ENCODE measurements at regions not wholly inside any gene's neighbourhood (a gene's known extent, or its start where the extent isn't known, plus 50 kb on each side); places are given as distances from the start of the nearest gene placed in this dataset.

DNA sequence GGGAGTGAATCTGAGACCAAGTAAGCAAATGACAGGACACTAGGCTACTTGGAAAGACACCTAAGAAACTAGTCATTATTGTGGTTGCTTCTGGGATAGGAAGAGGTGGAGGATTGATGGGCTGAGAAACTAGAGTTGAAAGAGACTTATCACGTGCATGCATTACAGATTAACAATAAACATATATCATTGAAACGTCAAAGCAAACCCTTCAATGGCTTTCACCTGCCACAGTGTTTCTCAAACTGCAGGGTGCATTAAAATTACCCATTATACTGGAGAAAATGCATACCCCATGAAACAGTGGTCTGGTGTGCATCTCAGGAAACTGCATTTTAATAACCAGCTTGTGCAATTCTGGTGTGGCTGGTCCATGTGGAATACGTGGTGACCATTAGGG is 318.8 kb downstream of the SMAD2 start:
- ChIA-PET CTCF (ENCODE audit: unreplicated experiment) (no interaction called here), POLR2A (no interaction called here)
- H4K20me1 ChIP-seq (ENCODE audit: insufficient read depth, low read length), result no peaks in the 10 kb centered on the region
- no peaks in the 10 kb centered on the region for H3K79me2 ChIP-seq (ENCODE audit: insufficient read depth, low read depth, low read length)
- H3K27ac ChIP-seq (ENCODE audit: low read depth, low read length, poor library complexity, severe bottlenecking), result no peak overlapping the region
- intact Hi-C loops (cut with micrococcal nuclease; ENCODE audit: unreplicated experiment), result no loop called here
- BruUV-seq (replicated peaks), result no TSS peak
- H3K4me2 ChIP-seq (ENCODE audit: low read length), result no peak overlapping the region
- H3K4me1 ChIP-seq (ENCODE audit: insufficient read depth, low read length, poor library complexity, severe bottlenecking), result no peaks in the 10 kb centered on the region
- H3K4me3 ChIP-seq (ENCODE audit: low read depth, low read length, poor library complexity, severe bottlenecking), result no peak overlapping the region
- TF ChIP-seq, protein P1, sequence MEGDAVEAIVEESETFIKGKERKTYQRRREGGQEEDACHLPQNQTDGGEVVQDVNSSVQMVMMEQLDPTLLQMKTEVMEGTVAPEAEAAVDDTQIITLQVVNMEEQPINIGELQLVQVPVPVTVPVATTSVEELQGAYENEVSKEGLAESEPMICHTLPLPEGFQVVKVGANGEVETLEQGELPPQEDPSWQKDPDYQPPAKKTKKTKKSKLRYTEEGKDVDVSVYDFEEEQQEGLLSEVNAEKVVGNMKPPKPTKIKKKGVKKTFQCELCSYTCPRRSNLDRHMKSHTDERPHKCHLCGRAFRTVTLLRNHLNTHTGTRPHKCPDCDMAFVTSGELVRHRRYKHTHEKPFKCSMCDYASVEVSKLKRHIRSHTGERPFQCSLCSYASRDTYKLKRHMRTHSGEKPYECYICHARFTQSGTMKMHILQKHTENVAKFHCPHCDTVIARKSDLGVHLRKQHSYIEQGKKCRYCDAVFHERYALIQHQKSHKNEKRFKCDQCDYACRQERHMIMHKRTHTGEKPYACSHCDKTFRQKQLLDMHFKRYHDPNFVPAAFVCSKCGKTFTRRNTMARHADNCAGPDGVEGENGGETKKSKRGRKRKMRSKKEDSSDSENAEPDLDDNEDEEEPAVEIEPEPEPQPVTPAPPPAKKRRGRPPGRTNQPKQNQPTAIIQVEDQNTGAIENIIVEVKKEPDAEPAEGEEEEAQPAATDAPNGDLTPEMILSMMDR (conservative IDR thresholded peaks at IDR 0.05; ENCODE audit: low read length), result no peak
- TF ChIP-seq EZH2phosphoT487 (IDR thresholded peaks at IDR 0.05; ENCODE audit: borderline replicate concordance, low read depth, low read length), result no peak
- no peak overlapping the region for H2AFZ ChIP-seq (ENCODE audit: low read length)
- no peaks in the 10 kb centered on the region for H3K9me3 ChIP-seq (ENCODE audit: low read length)
- H3K36me3 ChIP-seq (ENCODE audit: insufficient read depth, low read length), result no peaks in the 10 kb centered on the region
- no peak for DNase-seq (ENCODE audit: low spot score)
- no peaks in the 10 kb centered on the region for H3K9me2 ChIP-seq (ENCODE audit: insufficient read depth, low read length)

DNA sequence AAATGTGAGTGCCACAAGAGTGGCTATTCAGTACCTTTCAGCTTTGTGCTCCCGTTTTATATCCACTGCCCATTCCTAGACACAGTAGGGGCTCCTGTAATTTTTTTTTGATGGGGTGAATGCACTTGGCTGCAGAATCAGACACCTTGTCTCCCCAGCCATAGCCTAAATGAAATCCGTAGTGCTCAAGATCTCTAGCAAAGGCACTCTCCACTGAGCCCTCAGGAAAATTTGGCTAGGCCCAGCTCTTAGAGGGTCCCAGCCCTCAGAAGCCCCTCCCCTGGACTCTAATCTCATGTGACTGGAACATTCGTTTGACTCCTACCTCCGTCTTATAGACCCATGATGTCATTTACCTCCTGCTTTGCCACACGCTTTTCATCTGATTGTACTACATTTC is 323.9 kb downstream of the SMAD2 start:
- H3K36me3 ChIP-seq (ENCODE audit: insufficient read depth, low read length), result no peaks in the 10 kb centered on the region
- H3K4me2 ChIP-seq (ENCODE audit: low read length), result no peak overlapping the region
- no peaks in the 10 kb centered on the region for H3K4me1 ChIP-seq (ENCODE audit: insufficient read depth, low read length, poor library complexity, severe bottlenecking)
- DNase-seq (ENCODE audit: low spot score), result no peak
- H3K27ac ChIP-seq (ENCODE audit: low read depth, low read length, poor library complexity, severe bottlenecking), result no peak overlapping the region
- H3K9me3 ChIP-seq (ENCODE audit: low read length), result no peaks in the 10 kb centered on the region
- no peak overlapping the region for H2AFZ ChIP-seq (ENCODE audit: low read length)
- no peaks in the 10 kb centered on the region for H4K20me1 ChIP-seq (ENCODE audit: insufficient read depth, low read length)
- no peaks in the 10 kb centered on the region for H3K9me2 ChIP-seq (ENCODE audit: insufficient read depth, low read length)
- TF ChIP-seq EZH2phosphoT487 (IDR thresholded peaks at IDR 0.05; ENCODE audit: borderline replicate concordance, low read depth, low read length), result no peak
- TF ChIP-seq, protein P1 (conservative IDR thresholded peaks at IDR 0.05; ENCODE audit: low read length), result no peak
- ChIA-PET POLR2A (no interaction called here), CTCF (ENCODE audit: unreplicated experiment) (no interaction called here)
- no peaks in the 10 kb centered on the region for H3K79me2 ChIP-seq (ENCODE audit: insufficient read depth, low read depth, low read length)
- H3K4me3 ChIP-seq (ENCODE audit: low read depth, low read length, poor library complexity, severe bottlenecking), result no peak overlapping the region
- no TSS peak for BruUV-seq (replicated peaks)
- intact Hi-C loops (cut with micrococcal nuclease; ENCODE audit: unreplicated experiment), result no loop called here

DNA sequence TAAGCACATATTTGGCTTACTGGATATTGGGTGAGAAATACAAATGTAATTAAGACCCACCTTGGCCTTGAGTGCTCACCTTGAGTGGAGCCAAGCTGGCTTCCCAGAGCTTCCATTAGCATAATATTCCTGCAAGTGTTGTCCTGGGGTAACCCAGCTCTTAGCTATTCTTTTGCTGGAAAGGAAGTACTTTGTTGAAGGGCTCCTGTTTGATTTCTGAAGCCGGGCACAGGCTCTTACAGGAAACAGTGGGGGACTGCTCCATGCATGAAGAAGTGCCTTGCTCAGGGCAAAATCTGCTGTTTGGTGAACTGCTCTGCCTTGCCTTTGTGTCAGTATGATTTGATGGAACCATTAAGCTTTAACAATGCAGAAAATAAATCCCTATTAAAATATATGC is 325.4 kb downstream of the SMAD2 start:
- Histone ChIP-seq H4K20me1 (ENCODE audit: insufficient read depth, low read length) (no peaks in the 10 kb centered on the region), H3K27ac (ENCODE audit: low read depth, low read length, poor library complexity, severe bottlenecking) (no peak overlapping the region), H3K36me3 (ENCODE audit: insufficient read depth, low read length) (no peaks in the 10 kb centered on the region), H3K4me3 (ENCODE audit: low read depth, low read length, poor library complexity, severe bottlenecking) (no peak overlapping the region), H3K4me2 (ENCODE audit: low read length) (no peak overlapping the region), H2AFZ (ENCODE audit: low read length) (no peak overlapping the region), H3K9me3 (ENCODE audit: low read length) (no peaks in the 10 kb centered on the region), H3K79me2 (ENCODE audit: insufficient read depth, low read depth, low read length) (no peaks in the 10 kb centered on the region), H3K9me2 (ENCODE audit: insufficient read depth, low read length) (no peaks in the 10 kb centered on the region), H3K4me1 (ENCODE audit: insufficient read depth, low read length, poor library complexity, severe bottlenecking) (no peaks in the 10 kb centered on the region)
- CTCF ChIA-PET (ENCODE audit: unreplicated experiment), result no interaction called here
- no peak for DNase-seq (ENCODE audit: low spot score)
- no peak for TF ChIP-seq EZH2phosphoT487 (IDR thresholded peaks at IDR 0.05; ENCODE audit: borderline replicate concordance, low read depth, low read length)
- TF ChIP-seq, protein P1 (conservative IDR thresholded peaks at IDR 0.05; ENCODE audit: low read length), result no peak
- no TSS peak for BruUV-seq (replicated peaks)
- intact Hi-C loops (cut with micrococcal nuclease; ENCODE audit: unreplicated experiment), result no loop called here
- POLR2A ChIA-PET, result no interaction called here
